ENCODE measurements at regions not wholly inside any gene's neighbourhood (a gene's known extent, or its start where the extent isn't known, plus 50 kb on each side); places are given as distances from the start of the nearest gene placed in this dataset.

- no peaks in the 10 kb centered on the region for H3K79me2 ChIP-seq (ENCODE audit: control insufficient read depth, insufficient read depth, low read length)
- no peaks in the 10 kb centered on the region for H3K4me1 ChIP-seq (ENCODE audit: control insufficient read depth, extremely low read depth, insufficient read depth, low read length)
- H3K4me2 ChIP-seq (ENCODE audit: control insufficient read depth, extremely low read depth, insufficient read depth, low read depth, low read length) = no peak overlapping the region
- H3K9ac ChIP-seq (ENCODE audit: control insufficient read depth, extremely low read depth, insufficient read depth, low read length) = no peak overlapping the region
- no peaks in the 10 kb centered on the region for H3K9me3 ChIP-seq (ENCODE audit: control insufficient read depth, low read depth, low read length)
- no peaks in the 10 kb centered on the region for H3K27me3 ChIP-seq (ENCODE audit: control insufficient read depth, extremely low read depth, insufficient read depth, low read length)
- no peak for FAIRE-seq
- H2AFZ ChIP-seq (ENCODE audit: control insufficient read depth, low read length) = no peak overlapping the region
- dilution Hi-C loops (cut with MboI; ENCODE audit: extremely low pct_ligation_motif_present, low sequenced_read_pairs) = no loop called here
- no peaks in the 10 kb centered on the region for H4K20me1 ChIP-seq (ENCODE audit: control insufficient read depth, extremely low read depth, insufficient read depth, low read length)
- no peak overlapping the region for H3K4me3 ChIP-seq (ENCODE audit: control insufficient read depth in 2 of 3, extremely low read depth in 1 of 3, insufficient read depth in 2 of 3, low read depth in 1 of 3, low read length in 3 of 3)
- no peaks in the 10 kb centered on the region for H3K36me3 ChIP-seq (ENCODE audit: control insufficient read depth in 2 of 2, extremely low read depth in 1 of 2, insufficient read depth in 2 of 2, low read length in 2 of 2)
- no peaks in the 10 kb centered on the region for H3K9me1 ChIP-seq (ENCODE audit: control insufficient read depth, extremely low read depth, insufficient read depth, low read length)
- TF ChIP-seq CTCF (optimal IDR thresholded peaks at IDR 0.05 in 1 of 3, IDR thresholded peaks at IDR 0.05 in 1 of 3, conservative IDR thresholded peaks at IDR 0.05 in 1 of 3; ENCODE audit: extremely low read depth in 1 of 3, insufficient read depth in 2 of 3, low read length in 3 of 3) = no peak
- TF ChIP-seq EZH2 (IDR thresholded peaks at IDR 0.05; ENCODE audit: low read length) = no peak
- no peak for DNase-seq (ENCODE audit: low read depth, low spot score)
- H3K27ac ChIP-seq (ENCODE audit: control insufficient read depth, insufficient read depth, low read length) = no peak overlapping the region
Observed at GRCh38 chr15:62498278-62498677, 333.2 kb upstream of the C2CD4B start.

- no peak overlapping the region for H3K9ac ChIP-seq (ENCODE audit: control insufficient read depth, extremely low read depth, insufficient read depth, low read length)
- H3K79me2 ChIP-seq (ENCODE audit: control insufficient read depth, insufficient read depth, low read length) = no peaks in the 10 kb centered on the region
- H3K9me1 ChIP-seq (ENCODE audit: control insufficient read depth, extremely low read depth, insufficient read depth, low read length) = no peaks in the 10 kb centered on the region
- H3K27ac ChIP-seq (ENCODE audit: control insufficient read depth, insufficient read depth, low read length) = no peak overlapping the region
- no peak overlapping the region for H2AFZ ChIP-seq (ENCODE audit: control insufficient read depth, low read length)
- H3K4me3 ChIP-seq (ENCODE audit: control insufficient read depth in 2 of 3, extremely low read depth in 1 of 3, insufficient read depth in 2 of 3, low read depth in 1 of 3, low read length in 3 of 3) = no peak overlapping the region
- DNase-seq (ENCODE audit: low read depth, low spot score) (no peak), FAIRE-seq (no peak)
- no peaks in the 10 kb centered on the region for H3K27me3 ChIP-seq (ENCODE audit: control insufficient read depth, extremely low read depth, insufficient read depth, low read length)
- no peaks in the 10 kb centered on the region for H3K36me3 ChIP-seq (ENCODE audit: control insufficient read depth in 2 of 2, extremely low read depth in 1 of 2, insufficient read depth in 2 of 2, low read length in 2 of 2)
- dilution Hi-C loops (cut with MboI; ENCODE audit: extremely low pct_ligation_motif_present, low sequenced_read_pairs) = no loop called here
- H4K20me1 ChIP-seq (ENCODE audit: control insufficient read depth, extremely low read depth, insufficient read depth, low read length) = no peaks in the 10 kb centered on the region
- no peaks in the 10 kb centered on the region for H3K9me3 ChIP-seq (ENCODE audit: control insufficient read depth, low read depth, low read length)
- no peak overlapping the region for H3K4me2 ChIP-seq (ENCODE audit: control insufficient read depth, extremely low read depth, insufficient read depth, low read depth, low read length)
- no peaks in the 10 kb centered on the region for H3K4me1 ChIP-seq (ENCODE audit: control insufficient read depth, extremely low read depth, insufficient read depth, low read length)
- TF ChIP-seq EZH2 (IDR thresholded peaks at IDR 0.05; ENCODE audit: low read length) (no peak), CTCF (optimal IDR thresholded peaks at IDR 0.05 in 1 of 3, IDR thresholded peaks at IDR 0.05 in 1 of 3, conservative IDR thresholded peaks at IDR 0.05 in 1 of 3; ENCODE audit: extremely low read depth in 1 of 3, insufficient read depth in 2 of 3, low read length in 3 of 3) (no peak)
Observed at GRCh38 chr15:62498712-62499111, 333.6 kb upstream of the C2CD4B start.

Data from keratinocyte (primary cell).